ENCODE measurements at regions not wholly inside any gene's neighbourhood (a gene's known extent, or its start where the extent isn't known, plus 50 kb on each side); places are given as distances from the start of the nearest gene placed in this dataset.

DNA sequence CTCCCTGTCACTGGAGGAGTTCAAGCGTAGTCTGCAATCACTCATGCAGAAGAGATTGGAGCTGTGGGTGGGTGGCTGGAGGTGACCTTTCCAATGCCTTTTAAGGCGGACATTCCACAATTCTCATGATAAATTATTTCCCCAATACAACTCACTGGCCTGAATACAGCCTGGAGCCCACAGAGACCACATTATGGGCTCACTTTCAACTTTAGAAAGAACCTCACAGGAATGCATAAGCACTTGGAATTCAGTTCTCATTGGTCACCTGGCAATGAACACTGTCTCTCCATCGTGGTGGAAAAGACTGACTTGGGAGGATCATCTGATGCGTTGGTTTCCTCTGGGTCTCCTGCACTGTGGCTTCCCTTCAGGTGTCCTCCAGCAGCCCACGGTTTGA, 151.8 kb upstream of the KCND3 start:
- H3K9me3 ChIP-seq (ENCODE audit: control insufficient read depth, low read depth, low read length), result no peaks in the 10 kb centered on the region

DNA sequence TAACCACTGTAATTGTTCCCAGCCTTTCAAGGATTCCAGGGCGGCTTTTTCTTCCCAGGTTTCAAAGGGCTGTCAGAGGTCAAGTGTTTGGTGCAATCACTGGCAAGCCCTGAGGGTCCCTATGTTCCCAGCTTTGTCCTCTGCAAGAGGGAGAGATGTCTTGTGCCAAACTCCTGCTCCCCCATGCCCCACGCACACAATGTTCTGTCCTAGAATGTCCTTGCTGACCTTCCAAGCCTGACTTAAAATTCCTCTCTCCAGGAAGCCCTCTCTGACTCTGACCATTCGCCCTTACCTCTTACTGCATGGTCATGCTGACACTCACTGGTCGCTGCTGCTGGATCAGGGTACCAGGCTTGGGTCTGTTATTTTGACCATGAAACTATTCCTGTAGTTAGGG, 152.5 kb upstream of the KCND3 start:
- no peak overlapping the region for H3K27ac ChIP-seq (ENCODE audit: control insufficient read depth, insufficient read depth, low read length)
- H3K79me2 ChIP-seq (ENCODE audit: control insufficient read depth, insufficient read depth, low read length), result no peaks in the 10 kb centered on the region
- H3K36me3 ChIP-seq (ENCODE audit: control insufficient read depth in 2 of 2, extremely low read depth in 1 of 2, insufficient read depth in 2 of 2, low read length in 2 of 2), result no peaks in the 10 kb centered on the region
- H3K9me1 ChIP-seq (ENCODE audit: control insufficient read depth, extremely low read depth, insufficient read depth, low read length), result no peaks in the 10 kb centered on the region
- H3K27me3 ChIP-seq (ENCODE audit: control insufficient read depth, extremely low read depth, insufficient read depth, low read length), result peaks cover 26% of the 10 kb centered on the region
- DNase-seq (ENCODE audit: low read depth, low spot score) (no peak), FAIRE-seq (no peak)
- TF ChIP-seq, protein P1, sequence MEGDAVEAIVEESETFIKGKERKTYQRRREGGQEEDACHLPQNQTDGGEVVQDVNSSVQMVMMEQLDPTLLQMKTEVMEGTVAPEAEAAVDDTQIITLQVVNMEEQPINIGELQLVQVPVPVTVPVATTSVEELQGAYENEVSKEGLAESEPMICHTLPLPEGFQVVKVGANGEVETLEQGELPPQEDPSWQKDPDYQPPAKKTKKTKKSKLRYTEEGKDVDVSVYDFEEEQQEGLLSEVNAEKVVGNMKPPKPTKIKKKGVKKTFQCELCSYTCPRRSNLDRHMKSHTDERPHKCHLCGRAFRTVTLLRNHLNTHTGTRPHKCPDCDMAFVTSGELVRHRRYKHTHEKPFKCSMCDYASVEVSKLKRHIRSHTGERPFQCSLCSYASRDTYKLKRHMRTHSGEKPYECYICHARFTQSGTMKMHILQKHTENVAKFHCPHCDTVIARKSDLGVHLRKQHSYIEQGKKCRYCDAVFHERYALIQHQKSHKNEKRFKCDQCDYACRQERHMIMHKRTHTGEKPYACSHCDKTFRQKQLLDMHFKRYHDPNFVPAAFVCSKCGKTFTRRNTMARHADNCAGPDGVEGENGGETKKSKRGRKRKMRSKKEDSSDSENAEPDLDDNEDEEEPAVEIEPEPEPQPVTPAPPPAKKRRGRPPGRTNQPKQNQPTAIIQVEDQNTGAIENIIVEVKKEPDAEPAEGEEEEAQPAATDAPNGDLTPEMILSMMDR (optimal IDR thresholded peaks at IDR 0.05 in 1 of 3, IDR thresholded peaks at IDR 0.05 in 1 of 3, conservative IDR thresholded peaks at IDR 0.05 in 1 of 3; ENCODE audit: extremely low read depth in 1 of 3, insufficient read depth in 2 of 3, low read length in 3 of 3), result no peak
- TF ChIP-seq EZH2 (IDR thresholded peaks at IDR 0.05; ENCODE audit: low read length), result no peak
- no peak overlapping the region for H2AFZ ChIP-seq (ENCODE audit: control insufficient read depth, low read length)
- dilution Hi-C loops (cut with MboI; ENCODE audit: extremely low pct_ligation_motif_present, low sequenced_read_pairs), result no loop called here
- H3K4me3 ChIP-seq (ENCODE audit: control insufficient read depth in 2 of 3, extremely low read depth in 1 of 3, insufficient read depth in 2 of 3, low read depth in 1 of 3, low read length in 3 of 3), result no peak overlapping the region
- no peaks in the 10 kb centered on the region for H3K9me3 ChIP-seq (ENCODE audit: control insufficient read depth, low read depth, low read length)
- no peak overlapping the region for H3K9ac ChIP-seq (ENCODE audit: control insufficient read depth, extremely low read depth, insufficient read depth, low read length)
- H3K4me1 ChIP-seq (ENCODE audit: control insufficient read depth, extremely low read depth, insufficient read depth, low read length), result no peaks in the 10 kb centered on the region
- no peaks in the 10 kb centered on the region for H4K20me1 ChIP-seq (ENCODE audit: control insufficient read depth, extremely low read depth, insufficient read depth, low read length)
- no peak overlapping the region for H3K4me2 ChIP-seq (ENCODE audit: control insufficient read depth, extremely low read depth, insufficient read depth, low read depth, low read length)

More for the DNA sequence above, 151.8 kb upstream of the KCND3 start:
- Histone ChIP-seq H3K9ac (ENCODE audit: control insufficient read depth, extremely low read depth, insufficient read depth, low read length) (no peak overlapping the region), H3K27me3 (ENCODE audit: control insufficient read depth, extremely low read depth, insufficient read depth, low read length) (peaks cover 26% of the 10 kb centered on the region), H3K27ac (ENCODE audit: control insufficient read depth, insufficient read depth, low read length) (no peak overlapping the region), H3K4me2 (ENCODE audit: control insufficient read depth, extremely low read depth, insufficient read depth, low read depth, low read length) (no peak overlapping the region), H3K36me3 (ENCODE audit: control insufficient read depth in 2 of 2, extremely low read depth in 1 of 2, insufficient read depth in 2 of 2, low read length in 2 of 2) (no peaks in the 10 kb centered on the region), H3K4me3 (ENCODE audit: control insufficient read depth in 2 of 3, extremely low read depth in 1 of 3, insufficient read depth in 2 of 3, low read depth in 1 of 3, low read length in 3 of 3) (no peak overlapping the region), H3K4me1 (ENCODE audit: control insufficient read depth, extremely low read depth, insufficient read depth, low read length) (no peaks in the 10 kb centered on the region), H4K20me1 (ENCODE audit: control insufficient read depth, extremely low read depth, insufficient read depth, low read length) (no peaks in the 10 kb centered on the region), H2AFZ (ENCODE audit: control insufficient read depth, low read length) (no peak overlapping the region), H3K79me2 (ENCODE audit: control insufficient read depth, insufficient read depth, low read length) (no peaks in the 10 kb centered on the region), H3K9me1 (ENCODE audit: control insufficient read depth, extremely low read depth, insufficient read depth, low read length) (no peaks in the 10 kb centered on the region)
- dilution Hi-C loops (cut with MboI; ENCODE audit: extremely low pct_ligation_motif_present, low sequenced_read_pairs), result no loop called here
- TF ChIP-seq EZH2 (IDR thresholded peaks at IDR 0.05; ENCODE audit: low read length), result no peak
- TF ChIP-seq, protein P1 (optimal IDR thresholded peaks at IDR 0.05 in 1 of 3, IDR thresholded peaks at IDR 0.05 in 1 of 3, conservative IDR thresholded peaks at IDR 0.05 in 1 of 3; ENCODE audit: extremely low read depth in 1 of 3, insufficient read depth in 2 of 3, low read length in 3 of 3), result no peak
- FAIRE-seq, result no peak
- DNase-seq (ENCODE audit: low read depth, low spot score), result no peak
